Retina (tissue), 1 donor: ENCODE measurements at regions not wholly inside any gene's neighbourhood (a gene's known extent, or its start where the extent isn't known, plus 50 kb on each side); places are given as distances from the start of the nearest gene placed in this dataset.
A peak's percentile ranks its signal among the peaks of the same experiment; 100 is the strongest.

Experiments used
- DNase-seq: peaks from one replicate; pipeline ENCODE4 v3.0.0-alpha.2; 2016

GRCh38 chr7:85630904-85631600 lies 444.2 kb upstream of the SEMA3D start:
- peak; percentile 24 for DNase-seq

GRCh38 chr7:85627791-85628586 lies 441.1 kb upstream of the SEMA3D start:
- DNase-seq = no peak

- no peak for DNase-seq
Observed at GRCh38 chr7:85622059-85622458, 435.2 kb upstream of the SEMA3D start.

GRCh38 chr7:85620936-85621685 lies 434.3 kb upstream of the SEMA3D start:
- no peak for DNase-seq

- DNase-seq = no peak
Observed at GRCh38 chr7:85619236-85619635, 432.4 kb upstream of the SEMA3D start.

GRCh38 chr7:85614684-85615083 lies 427.8 kb upstream of the SEMA3D start:
- DNase-seq = no peak

- DNase-seq = no peak
Observed at GRCh38 chr7:85612514-85612913, 425.7 kb upstream of the SEMA3D start.

- DNase-seq = no peak
Observed at GRCh38 chr7:85608804-85609203, 421.9 kb upstream of the SEMA3D start.

- no peak for DNase-seq
Observed at GRCh38 chr7:85602196-85602595, 415.3 kb upstream of the SEMA3D start.

- peak; percentile 43 for DNase-seq
Observed at GRCh38 chr7:85600395-85600794, 413.5 kb upstream of the SEMA3D start.

- DNase-seq = no peak
Observed at GRCh38 chr7:85596827-85597226, 410.0 kb upstream of the SEMA3D start.

- DNase-seq = no peak
Observed at GRCh38 chr7:85595750-85596178, 408.9 kb upstream of the SEMA3D start.

GRCh38 chr7:85593355-85593754 lies 406.5 kb upstream of the SEMA3D start:
- no peak for DNase-seq

- DNase-seq = no peak
Observed at GRCh38 chr7:85587785-85588184, 400.9 kb upstream of the SEMA3D start.

GRCh38 chr7:85586091-85586490 lies 399.2 kb upstream of the SEMA3D start:
- DNase-seq = no peak

GRCh38 chr7:85583131-85583953 lies 396.5 kb upstream of the SEMA3D start:
- DNase-seq = no peak

GRCh38 chr7:85573844-85574243 lies 387.0 kb upstream of the SEMA3D start:
- DNase-seq = no peak

GRCh38 chr7:85573346-85573745 lies 386.5 kb upstream of the SEMA3D start:
- no peak for DNase-seq

GRCh38 chr7:85570898-85571297 lies 384.0 kb upstream of the SEMA3D start:
- DNase-seq = no peak

- no peak for DNase-seq
Observed at GRCh38 chr7:85567983-85568382, 381.1 kb upstream of the SEMA3D start.

GRCh38 chr7:85566095-85566794 lies 379.4 kb upstream of the SEMA3D start:
- DNase-seq = no peak

- DNase-seq = no peak
Observed at GRCh38 chr7:85565276-85565675, 378.4 kb upstream of the SEMA3D start.
